ES-I3 (cell line): ENCODE measurements at regions not wholly inside any gene's neighbourhood (a gene's known extent, or its start where the extent isn't known, plus 50 kb on each side); places are given as distances from the start of the nearest gene placed in this dataset.

Experiments used
- H3K36me3 ChIP-seq: 2 replicates; pipeline ENCODE4 v1.6.1; 2013; ENCODE audit warnings: mild to moderate bottlenecking, low read length, control low read depth, moderate library complexity; ENCODE audit not compliant: insufficient read depth
- H3K4me1 ChIP-seq: 2 replicates; pipeline ENCODE4 v1.6.1; 2013; ENCODE audit warnings: mild to moderate bottlenecking, control low read depth, low read length; ENCODE audit not compliant: insufficient read depth
- H3K9ac ChIP-seq: 2 replicates; pipeline ENCODE4 v1.6.1; 2013; ENCODE audit warnings: low read depth, mild to moderate bottlenecking, low read length, moderate library complexity
- H3K9me3 ChIP-seq: 2 replicates; pipeline ENCODE4 v1.6.1; 2013; ENCODE audit warnings: mild to moderate bottlenecking, low read length, moderate library complexity; ENCODE audit not compliant: control insufficient read depth, insufficient read depth

GRCh38 chr22:34293324-34293723 is 373.0 kb upstream of the LARGE1 start:
- Histone ChIP-seq H3K4me1 (no peaks in the 10 kb centered on the region), H3K9me3 (no peaks in the 10 kb centered on the region; the same call in 1 of the 2 replicates), H3K36me3 (no peaks in the 10 kb centered on the region), H3K9ac (no peak overlapping the region)

DNA sequence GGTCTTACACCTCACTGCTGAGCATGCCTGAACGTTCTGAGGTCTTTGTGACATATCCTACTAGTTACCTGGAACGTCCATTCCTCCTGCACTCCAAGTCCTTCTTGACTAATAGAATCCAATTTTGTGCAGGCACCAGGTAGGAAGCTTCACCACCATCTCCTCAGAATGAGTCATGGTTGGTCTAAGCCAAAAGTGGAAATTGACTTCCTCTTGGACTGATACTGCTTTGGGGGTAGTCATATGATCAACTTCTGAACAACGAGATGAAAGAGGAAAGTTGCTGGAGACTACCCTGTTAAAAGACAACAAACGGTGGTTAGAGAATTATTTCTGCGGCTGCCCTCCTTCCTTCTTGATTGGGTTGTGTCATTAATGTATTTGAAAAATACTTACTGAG is 374.2 kb upstream of the LARGE1 start:
- no peaks in the 10 kb centered on the region for H3K4me1 ChIP-seq
- H3K9ac ChIP-seq: no peak overlapping the region
- no peaks in the 10 kb centered on the region; the same call in 1 of the 2 replicates for H3K9me3 ChIP-seq
- H3K36me3 ChIP-seq: no peaks in the 10 kb centered on the region

DNA sequence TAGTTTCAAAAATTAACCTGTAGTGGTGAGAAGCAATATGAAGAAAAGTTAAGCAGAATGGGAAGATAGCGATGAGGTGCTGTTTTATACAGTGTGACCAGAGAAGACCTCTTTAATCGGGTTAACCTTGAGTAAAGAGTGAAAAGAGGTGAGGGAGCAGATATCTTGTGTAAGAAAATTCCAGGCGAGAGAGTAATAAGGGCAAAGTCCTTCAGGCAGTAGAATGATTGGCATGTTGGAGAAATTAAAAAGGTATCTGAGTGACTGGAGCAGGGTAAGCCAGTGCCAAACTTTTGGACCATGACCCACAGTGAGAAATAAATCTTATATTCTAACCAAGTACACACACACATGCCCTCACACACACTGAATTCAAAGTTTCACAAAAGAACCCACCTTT is 374.7 kb upstream of the LARGE1 start:
- H3K9ac ChIP-seq: no peak overlapping the region
- no peaks in the 10 kb centered on the region for H3K36me3 ChIP-seq
- H3K9me3 ChIP-seq: no peaks in the 10 kb centered on the region
- H3K4me1 ChIP-seq: no peaks in the 10 kb centered on the region

GRCh38 chr22:34296461-34296860 is 376.2 kb upstream of the LARGE1 start:
- no peaks in the 10 kb centered on the region for H3K4me1 ChIP-seq
- no peaks in the 10 kb centered on the region for H3K36me3 ChIP-seq
- no peaks in the 10 kb centered on the region for H3K9me3 ChIP-seq
- no peak overlapping the region for H3K9ac ChIP-seq

DNA sequence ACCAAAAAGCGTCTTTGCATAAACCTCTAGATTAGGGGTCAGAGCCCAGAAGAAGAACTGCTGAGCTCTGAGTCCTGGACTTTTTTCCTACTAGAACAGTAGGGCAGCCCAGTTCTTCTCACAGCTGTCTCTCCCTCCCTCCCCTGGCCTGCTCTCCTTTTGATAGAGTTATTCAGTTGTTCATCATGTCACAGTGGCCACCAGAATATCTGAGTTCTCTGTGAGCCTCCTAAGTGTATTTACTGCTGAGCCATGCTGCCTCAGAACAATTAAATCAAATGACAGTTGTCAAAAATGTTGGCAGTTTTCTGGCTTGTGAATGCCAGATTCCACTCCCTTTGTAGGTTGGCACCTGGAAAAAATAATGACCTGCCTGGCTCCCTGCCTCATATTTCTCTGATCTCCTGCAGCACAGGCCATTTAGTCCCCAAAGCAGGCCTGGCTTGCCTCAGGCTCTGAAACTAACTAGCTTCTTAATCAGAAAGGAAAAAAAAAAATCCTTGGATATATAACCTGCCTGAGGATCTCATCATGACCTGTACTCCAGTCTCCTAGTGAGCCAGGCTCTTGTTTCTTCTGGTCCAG is 377.4 kb upstream of the LARGE1 start:
- no peaks in the 10 kb centered on the region for H3K9me3 ChIP-seq
- H3K9ac ChIP-seq: no peak overlapping the region
- no peaks in the 10 kb centered on the region for H3K4me1 ChIP-seq
- H3K36me3 ChIP-seq: no peaks in the 10 kb centered on the region

- no peak overlapping the region for H3K9ac ChIP-seq
- no peaks in the 10 kb centered on the region for H3K9me3 ChIP-seq
- no peaks in the 10 kb centered on the region for H3K36me3 ChIP-seq
Measured at GRCh38 chr22:34299496-34299895, 379.2 kb upstream of the LARGE1 start.

DNA sequence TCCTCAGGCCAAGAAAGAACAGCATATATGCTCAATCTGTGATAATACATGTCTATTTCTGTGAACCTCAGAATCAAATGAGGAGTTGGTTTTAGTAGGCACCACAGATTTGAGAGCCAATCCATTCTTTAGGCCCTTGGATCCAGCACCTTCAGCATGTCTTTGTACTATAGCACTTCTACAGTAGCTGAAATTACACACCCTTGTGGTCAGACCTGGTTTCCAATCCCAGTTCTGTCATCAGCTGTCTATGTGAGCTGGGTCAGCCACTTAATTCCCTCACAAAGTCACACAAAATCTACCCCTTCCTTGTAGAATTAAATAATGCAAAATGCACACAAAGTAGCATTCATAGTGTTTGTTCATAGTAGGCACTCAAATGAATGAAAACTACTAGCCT is 381.3 kb upstream of the LARGE1 start:
- Histone ChIP-seq H3K36me3 (no peaks in the 10 kb centered on the region), H3K9ac (no peak overlapping the region), H3K4me1 (no peaks in the 10 kb centered on the region), H3K9me3 (no peaks in the 10 kb centered on the region)

More at GRCh38 chr22:34299496-34299895, 379.2 kb upstream of the LARGE1 start:
- no peaks in the 10 kb centered on the region for H3K4me1 ChIP-seq

DNA sequence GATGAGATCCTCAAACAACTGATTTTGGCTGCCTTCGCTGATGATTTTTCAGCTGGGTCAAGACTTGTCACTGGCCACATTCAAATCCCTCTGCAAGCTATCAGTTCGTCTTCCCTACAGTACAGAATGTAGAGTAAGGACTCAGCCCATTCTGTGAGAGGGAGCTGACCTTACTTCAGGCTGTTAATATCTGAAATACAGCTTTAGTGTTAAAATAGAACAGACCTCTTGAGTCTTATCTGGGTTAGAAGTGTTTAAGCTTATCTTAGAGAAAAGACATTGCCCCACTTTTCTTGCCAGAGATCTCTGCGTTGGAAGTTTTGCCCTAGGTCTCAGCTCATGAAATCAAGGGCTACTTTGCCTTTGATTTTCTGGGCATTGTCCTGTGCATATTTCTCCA is 383.4 kb upstream of the LARGE1 start:
- Histone ChIP-seq H3K9ac (no peak overlapping the region), H3K9me3 (no peaks in the 10 kb centered on the region; the same call in 1 of the 2 replicates), H3K36me3 (no peaks in the 10 kb centered on the region), H3K4me1 (no peaks in the 10 kb centered on the region)

DNA sequence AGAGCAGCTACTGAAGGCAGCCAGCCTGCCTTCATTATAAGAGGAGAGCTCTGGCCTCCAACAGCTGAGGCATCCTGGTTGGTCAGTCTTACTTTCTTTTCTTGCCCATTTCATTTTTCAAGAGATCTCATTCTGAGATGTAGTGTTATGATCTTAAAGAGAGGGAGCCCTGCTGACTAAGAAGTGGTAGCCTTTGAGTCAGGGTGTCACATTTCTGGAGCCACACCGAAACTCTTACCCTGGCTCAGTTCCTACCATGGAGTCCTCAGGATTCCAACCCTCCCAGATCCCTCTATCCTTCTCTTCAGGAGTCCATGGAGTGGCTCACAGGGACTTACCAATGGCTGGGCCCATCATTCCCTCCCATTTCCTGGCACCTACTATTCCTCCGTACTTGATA is 386.1 kb upstream of the LARGE1 start:
- H3K4me1 ChIP-seq: no peaks in the 10 kb centered on the region
- H3K36me3 ChIP-seq: no peaks in the 10 kb centered on the region
- no peak overlapping the region for H3K9ac ChIP-seq
- no peaks in the 10 kb centered on the region; the same call in 1 of the 2 replicates for H3K9me3 ChIP-seq

- Histone ChIP-seq H3K4me1 (no peaks in the 10 kb centered on the region), H3K9ac (no peak overlapping the region), H3K9me3 (no peaks in the 10 kb centered on the region; the same call in 1 of the 2 replicates), H3K36me3 (no peaks in the 10 kb centered on the region)
Measured at GRCh38 chr22:34308101-34308500, 387.8 kb upstream of the LARGE1 start.

DNA sequence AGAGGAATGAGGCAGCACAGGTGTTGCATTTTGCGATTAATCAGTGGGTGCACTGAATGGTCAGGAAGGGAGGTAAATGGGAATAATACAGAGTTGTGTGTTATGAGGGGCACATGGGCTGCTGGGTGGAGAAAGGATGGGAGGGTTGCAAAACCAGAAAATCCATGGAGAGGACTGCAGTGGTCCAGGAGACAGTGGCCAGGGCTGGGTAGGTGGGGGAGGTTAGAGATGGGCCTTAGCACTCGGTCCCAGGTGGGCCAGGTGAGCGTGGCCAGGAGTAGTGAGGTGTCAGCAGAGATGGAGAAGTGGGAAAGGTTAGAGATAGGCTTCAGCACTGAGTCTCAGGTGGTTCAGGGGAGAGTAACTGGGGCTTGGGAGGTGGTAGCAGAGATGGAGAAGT is 399.1 kb upstream of the LARGE1 start:
- Histone ChIP-seq H3K36me3 (no peaks in the 10 kb centered on the region), H3K9me3 (peaks cover 4% of the 10 kb centered on the region; the same call in 1 of the 2 replicates), H3K4me1 (no peaks in the 10 kb centered on the region), H3K9ac (no peak overlapping the region)

DNA sequence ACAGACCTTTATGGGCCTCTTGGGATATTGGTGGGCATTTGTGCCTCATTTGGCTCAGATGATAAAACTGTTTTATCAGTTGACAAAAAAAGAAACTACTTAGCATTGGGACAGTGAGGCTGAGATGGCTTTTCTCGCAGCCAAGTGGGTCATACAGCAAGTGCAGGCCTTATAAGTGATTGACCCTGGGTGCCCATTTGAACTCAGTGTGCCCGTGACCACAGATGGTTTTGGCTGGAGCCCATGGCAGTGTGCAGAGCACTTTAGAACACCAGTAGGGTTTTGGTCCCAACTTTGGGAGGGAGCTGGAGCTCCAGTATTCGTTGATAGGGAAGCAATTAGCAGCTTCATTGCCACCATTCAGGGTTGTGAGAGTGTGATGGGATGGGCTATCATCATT is 404.5 kb upstream of the LARGE1 start:
- Histone ChIP-seq H3K36me3 (no peaks in the 10 kb centered on the region), H3K4me1 (no peaks in the 10 kb centered on the region), H3K9ac (no peak overlapping the region), H3K9me3 (no peaks in the 10 kb centered on the region)

DNA sequence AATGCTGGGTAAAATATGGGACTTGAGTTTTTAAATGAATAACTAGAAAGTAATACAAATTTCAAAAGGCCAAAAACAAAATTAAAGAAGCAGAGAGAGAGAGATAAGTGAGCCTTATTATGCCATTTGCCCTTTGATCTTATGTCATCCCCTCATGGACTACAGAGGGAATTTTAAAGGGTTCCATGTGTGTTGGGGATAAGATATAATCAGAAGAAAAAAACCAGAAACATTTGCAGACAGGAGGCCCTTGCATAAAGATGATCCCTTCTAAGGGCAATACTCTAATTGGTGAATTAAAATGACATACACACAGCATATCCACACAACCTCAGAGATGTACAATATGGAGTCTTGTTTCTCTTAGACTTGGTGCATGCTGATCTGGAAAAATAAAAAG is 406.6 kb upstream of the LARGE1 start:
- H3K4me1 ChIP-seq: no peaks in the 10 kb centered on the region
- H3K9ac ChIP-seq: no peak overlapping the region
- H3K36me3 ChIP-seq: no peaks in the 10 kb centered on the region
- no peaks in the 10 kb centered on the region for H3K9me3 ChIP-seq

DNA sequence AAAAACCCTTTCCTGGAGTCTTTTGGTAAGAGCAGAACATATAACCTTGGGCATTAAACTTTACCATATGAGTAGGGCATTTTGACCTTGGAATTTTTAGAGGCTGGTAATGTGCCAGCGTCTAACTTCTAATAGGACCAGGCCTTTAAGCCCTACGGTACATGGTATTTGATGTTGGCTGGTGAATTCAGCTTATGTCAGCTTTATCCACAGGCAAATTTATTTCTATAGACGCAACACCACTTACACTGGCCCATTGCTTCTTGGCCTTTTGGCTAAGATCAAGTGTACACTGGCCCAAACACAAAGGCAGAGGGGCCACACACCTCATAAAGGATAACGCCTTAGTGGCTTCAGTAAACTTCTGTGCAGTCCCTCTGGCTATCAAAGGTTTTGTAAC is 410.2 kb upstream of the LARGE1 start:
- Histone ChIP-seq H3K4me1 (no peaks in the 10 kb centered on the region), H3K9me3 (peaks cover 3% of the 10 kb centered on the region; the same call in 1 of the 2 replicates), H3K36me3 (no peaks in the 10 kb centered on the region), H3K9ac (no peak overlapping the region)

DNA sequence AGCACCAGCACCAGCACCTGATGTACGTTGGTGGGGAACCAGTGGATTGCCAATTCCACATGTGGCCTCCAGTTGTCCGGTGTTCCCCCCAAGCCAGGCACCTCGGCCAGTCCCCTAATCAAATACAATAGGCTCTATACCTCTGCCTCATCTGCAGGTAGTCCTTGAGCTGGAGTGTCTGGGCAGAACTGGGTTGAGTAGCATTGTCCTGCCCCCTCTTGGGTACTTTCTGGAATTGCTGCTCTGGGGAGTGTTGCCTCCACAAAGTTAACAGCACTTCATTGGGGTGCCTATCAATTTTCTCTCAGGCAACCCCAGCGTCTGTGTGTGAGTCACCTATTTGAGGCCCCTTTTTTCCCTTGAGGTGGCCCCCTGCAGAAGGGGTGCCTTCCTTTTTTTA is 413.0 kb upstream of the LARGE1 start:
- Histone ChIP-seq H3K9me3 (peaks cover 3% of the 10 kb centered on the region; the same call in 1 of the 2 replicates), H3K36me3 (no peaks in the 10 kb centered on the region), H3K9ac (no peak overlapping the region), H3K4me1 (no peaks in the 10 kb centered on the region)

GRCh38 chr22:34334893-34335292 is 414.6 kb upstream of the LARGE1 start:
- Histone ChIP-seq H3K9ac (no peak overlapping the region), H3K4me1 (no peaks in the 10 kb centered on the region), H3K36me3 (no peaks in the 10 kb centered on the region), H3K9me3 (peaks cover 3% of the 10 kb centered on the region; the same call in 1 of the 2 replicates)
